Upper lobe of right lung (tissue), 1 donor: ENCODE measurements at regions not wholly inside any gene's neighbourhood (a gene's known extent, or its start where the extent isn't known, plus 50 kb on each side); places are given as distances from the start of the nearest gene placed in this dataset.

Experiments
- ATAC-seq: fragments of 200-7000 bp; cut with Tn5 transposase; one replicate; pipeline ENCODE4 v1.9.1; 2020; ENCODE audit warnings: mild to moderate bottlenecking, moderate library complexity
- DNase-seq: peaks from one replicate; pipeline ENCODE4 v3.0.0-alpha.2; 2020
- H3K27ac ChIP-seq: fragments of 200-600 bp; one replicate; pipeline ENCODE4 v1.8.0; 2022
- H3K27me3 ChIP-seq: fragments of 200-600 bp; one replicate; pipeline ENCODE4 v1.8.0; 2022; ENCODE audit warnings: mild to moderate bottlenecking
- H3K36me3 ChIP-seq: fragments of 200-600 bp; one replicate; pipeline ENCODE4 v1.8.0; 2022
- H3K4me1 ChIP-seq: fragments of 200-600 bp; one replicate; pipeline ENCODE4 v1.8.0; 2022
- H3K4me3 ChIP-seq: fragments of 200-600 bp; one replicate; pipeline ENCODE4 v1.8.0; 2022; ENCODE audit warnings: mild to moderate bottlenecking
- H3K9me3 ChIP-seq: fragments of 200-600 bp; one replicate; pipeline ENCODE4 v1.8.0; 2022
- CTCF ChIP-seq: fragments of 200-600 bp; IDR thresholded peaks from one replicate; pipeline ENCODE4 v1.8.0; 2022; ENCODE audit warnings: antibody characterized with exemption
- intact Hi-C: fragments of 100-400 bp; cut with DNase I; formaldehyde crosslinking; loops from one replicate; pipeline ENCODE4 v1.11.0; 2022
- donor health status: DM: no; HTN: yes; CAD: no; lungs with severe emphysema.

GRCh38 chr6:56764081-56764566 is 121.4 kb upstream of the DST start:
- Histone ChIP-seq H3K27me3 (no peaks in the 10 kb centered on the region), H3K36me3 (no peaks in the 10 kb centered on the region), H3K9me3 (no peaks in the 10 kb centered on the region), H3K4me1 (no peaks in the 10 kb centered on the region), H3K27ac (no peak overlapping the region), H3K4me3 (no peak overlapping the region)
- intact Hi-C loops = no loop called here
- ATAC-seq (peak; percentile 90), DNase-seq (no peak)
- TF ChIP-seq CTCF = peak; percentile 37

- no peaks in the 10 kb centered on the region for H3K36me3 ChIP-seq
- no peaks in the 10 kb centered on the region for H3K9me3 ChIP-seq
- no peak for TF ChIP-seq CTCF
- intact Hi-C loops = no loop called here
- H3K4me1 ChIP-seq = peaks cover 17% of the 10 kb centered on the region
- no peaks in the 10 kb centered on the region for H3K27me3 ChIP-seq
- H3K4me3 ChIP-seq = no peak overlapping the region
- DNase-seq (no peak), ATAC-seq (no peak)
- H3K27ac ChIP-seq = no peak overlapping the region
These were observed 119.0 kb upstream of the DST start for GRCh38 chr6:56761651-56762050.

GRCh38 chr6:56760842-56761241 is 118.2 kb upstream of the DST start:
- DNase-seq (no peak), ATAC-seq (no peak)
- H3K36me3 ChIP-seq = no peaks in the 10 kb centered on the region
- no peaks in the 10 kb centered on the region for H3K9me3 ChIP-seq
- H3K27ac ChIP-seq = no peak overlapping the region
- peaks cover 20% of the 10 kb centered on the region for H3K4me1 ChIP-seq
- no peaks in the 10 kb centered on the region for H3K27me3 ChIP-seq
- no peak overlapping the region for H3K4me3 ChIP-seq
- TF ChIP-seq CTCF = no peak
- intact Hi-C loops = no loop called here

GRCh38 chr6:56759521-56759920 is 116.8 kb upstream of the DST start:
- ATAC-seq (no peak), DNase-seq (no peak)
- TF ChIP-seq CTCF = no peak
- Histone ChIP-seq H3K9me3 (no peaks in the 10 kb centered on the region), H3K4me1 (peaks cover 20% of the 10 kb centered on the region), H3K4me3 (no peak overlapping the region), H3K27me3 (no peaks in the 10 kb centered on the region), H3K27ac (no peak overlapping the region), H3K36me3 (no peaks in the 10 kb centered on the region)
- intact Hi-C loops = no loop called here

- H3K9me3 ChIP-seq = no peaks in the 10 kb centered on the region
- DNase-seq = no peak
- no peak overlapping the region for H3K4me3 ChIP-seq
- no peaks in the 10 kb centered on the region for H3K27me3 ChIP-seq
- no peak for TF ChIP-seq CTCF
- no peaks in the 10 kb centered on the region for H3K36me3 ChIP-seq
- intact Hi-C loops = no loop called here
- no peak for ATAC-seq
- H3K4me1 ChIP-seq = peaks cover 20% of the 10 kb centered on the region
- peak overlapping the region; percentile 52 for H3K27ac ChIP-seq
These were observed 115.9 kb upstream of the DST start for GRCh38 chr6:56758553-56758952.

GRCh38 chr6:56758120-56758519 is 115.4 kb upstream of the DST start:
- H3K36me3 ChIP-seq = no peaks in the 10 kb centered on the region
- H3K4me3 ChIP-seq = no peak overlapping the region
- H3K27me3 ChIP-seq = no peaks in the 10 kb centered on the region
- H3K4me1 ChIP-seq = peaks cover 20% of the 10 kb centered on the region
- no peak for TF ChIP-seq CTCF
- H3K27ac ChIP-seq = peak overlapping the region; percentile 52
- intact Hi-C loops = no loop called here
- peak; percentile 66 for ATAC-seq
- DNase-seq = no peak
- no peaks in the 10 kb centered on the region for H3K9me3 ChIP-seq
